Motor neuron (in vitro differentiated cells): ENCODE measurements at regions not wholly inside any gene's neighbourhood (a gene's known extent, or its start where the extent isn't known, plus 50 kb on each side); places are given as distances from the start of the nearest gene placed in this dataset.
A peak's percentile ranks its signal among the peaks of the same experiment; 100 is the strongest.
"Not testable (repeated sequence)": the region's sequence is repeated elsewhere in the genome, so short reads cannot be mapped to it uniquely, and the experiment has no call there.

Source experiments
- ATAC-seq, 8 experiments: fragments of 200-7000 bp; cut with Tn5 transposase; replicated peaks in 6 of 8; 2 replicates each; pipeline ENCODE4 v1.8.0; 2021; ENCODE audit warnings: mild to moderate bottlenecking in 8 of 8, moderate library complexity in 8 of 8
- H3K27ac ChIP-seq, 2 donors: fragments of 250-450 bp; sonication (Bioruptor Pico); 2 replicates each; pipeline ENCODE4 v1.9.0; 2021; ENCODE audit warnings: antibody characterized with exemption in 2 of 2, mild to moderate bottlenecking in 2 of 2, moderate library complexity in 1 of 2
- H3K4me1 ChIP-seq, 2 donors: fragments of 250-450 bp; sonication (Bioruptor Pico); replicated peaks in 1 of 2; 2 replicates each; pipeline ENCODE4 v1.6.1; 2021; ENCODE audit warnings: antibody characterized with exemption in 2 of 2, mild to moderate bottlenecking in 2 of 2, moderate library complexity in 1 of 2
- H3K4me3 ChIP-seq, 5 donors: fragments of 250-450 bp; sonication (Bioruptor Pico); 2 replicates each; pipeline ENCODE4 v1.9.0; 2021; ENCODE audit warnings: antibody characterized with exemption in 5 of 5, mild to moderate bottlenecking in 5 of 5, moderate library complexity in 4 of 5
- WGBS, 10 experiments: fragments of 450-650 bp; shearing (Covaris generic); methylation state at CpG; one replicate each; pipeline ENCODE4 v1.0.0; 2022; 5-methylcytosine and 5-hydroxymethylcytosine counted together
- in situ Hi-C, 9 experiments: fragments of 400-800 bp; cut with MboI; loops; one replicate each; pipeline ENCODE4 v1.15.0; 2021; ENCODE audit warnings: low sequenced_read_pairs in 9 of 9, low pct_unique_long_range_greater_than_20kb in 2 of 9; ENCODE audit not compliant: unreplicated experiment in 9 of 9

DNA sequence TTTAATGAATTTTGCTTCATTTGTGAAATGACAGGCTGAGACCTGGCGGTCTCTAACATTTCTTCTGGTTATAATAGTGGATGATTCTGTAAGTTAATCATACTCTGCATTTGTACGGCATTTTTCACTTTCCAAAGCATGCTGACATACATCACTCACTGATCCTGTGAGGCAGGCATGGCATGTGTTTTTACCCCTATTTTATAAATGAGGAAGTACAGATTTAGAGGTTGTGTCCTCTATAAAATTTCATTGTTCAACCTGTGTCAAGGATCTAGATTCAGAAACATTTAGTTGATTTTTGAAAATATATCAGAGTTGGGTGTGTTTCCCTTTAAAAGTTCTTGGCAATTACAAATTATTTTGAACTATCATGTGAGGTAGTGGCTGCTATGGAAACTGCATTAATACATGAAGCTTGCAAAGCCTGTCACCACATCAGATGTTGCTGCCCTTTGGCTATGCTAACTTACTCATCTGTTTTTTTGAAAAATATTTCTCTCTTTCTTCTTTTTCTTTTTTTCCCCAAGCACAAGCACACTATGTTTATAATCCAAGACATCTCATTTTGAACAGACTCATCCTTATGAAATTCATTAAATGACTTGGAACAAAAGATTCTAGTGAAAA, 172.7 kb downstream of the GNAI1 start:
- in situ Hi-C loops: no loop called here
- Histone ChIP-seq H3K4me3 (no peak overlapping the region), H3K4me1 (peaks cover 8 to 11% of the 10 kb centered on the region in 2 donors), H3K27ac (no peak overlapping the region)
- peak; percentile 43 to 99 (median 78) for ATAC-seq
- WGBS, 10 experiments: 65 to 100% (median 86%) methylated on average over 1 to 2 of the region's 2 CpGs; no CpG with 5 or more reads in 3 of the 10 experiments

DNA sequence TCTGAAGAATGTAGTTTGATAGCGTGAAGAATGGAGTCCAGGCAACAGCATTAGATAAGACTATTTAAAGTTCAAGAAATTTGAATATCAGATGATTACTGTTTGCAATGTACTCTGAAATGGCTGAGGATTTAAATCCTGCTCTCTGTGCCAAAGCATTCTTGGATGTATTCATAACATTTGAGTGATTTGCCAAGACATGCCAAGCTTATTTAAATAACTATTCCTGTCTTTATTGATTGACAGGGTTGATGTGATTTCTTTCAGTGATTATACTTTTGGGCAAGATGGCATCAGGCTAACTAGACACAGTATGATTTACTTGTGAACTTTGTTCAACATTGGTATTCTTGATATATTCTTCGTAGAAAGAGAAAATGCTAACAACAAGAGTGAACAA, 168.7 kb downstream of the GNAI1 start:
- no peak for ATAC-seq
- Histone ChIP-seq H3K4me1 (peaks cover 3 to 8% of the 10 kb centered on the region in 2 donors), H3K4me3 (no peak overlapping the region), H3K27ac (no peak overlapping the region)
- in situ Hi-C loops: no loop called here
- WGBS, 10 experiments: 60 to 100% (median 94%) methylated on average over 1 to 2 of the region's 2 CpGs; no CpG with 5 or more reads in 3 of the 10 experiments

DNA sequence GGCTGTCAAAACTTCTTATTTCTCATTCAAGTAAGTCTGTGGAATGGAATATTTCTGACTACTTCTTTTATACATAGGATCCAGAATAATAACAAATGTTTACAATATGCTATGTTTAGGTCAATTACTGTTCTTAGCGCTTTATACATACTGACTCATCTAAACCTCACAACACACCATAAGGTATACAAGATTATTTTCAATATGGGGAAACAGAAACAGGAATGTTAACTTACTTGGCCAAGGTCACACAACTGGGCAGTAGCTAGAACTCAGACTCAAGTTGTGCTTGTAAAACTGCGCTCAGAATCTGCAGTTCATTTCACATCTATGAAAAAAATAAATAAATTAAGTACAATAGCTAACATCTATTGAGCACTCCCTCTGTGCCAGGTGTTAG, 168.0 kb downstream of the GNAI1 start:
- in situ Hi-C loops: no loop called here
- Histone ChIP-seq H3K4me1 (peaks cover 3 to 6% of the 10 kb centered on the region in 2 donors), H3K27ac (no peak overlapping the region), H3K4me3 (no peak overlapping the region)
- no peak for ATAC-seq
- WGBS, 10 experiments: 60 to 100% (median 89%) methylated on average over 1 to 2 of the region's 2 CpGs

DNA sequence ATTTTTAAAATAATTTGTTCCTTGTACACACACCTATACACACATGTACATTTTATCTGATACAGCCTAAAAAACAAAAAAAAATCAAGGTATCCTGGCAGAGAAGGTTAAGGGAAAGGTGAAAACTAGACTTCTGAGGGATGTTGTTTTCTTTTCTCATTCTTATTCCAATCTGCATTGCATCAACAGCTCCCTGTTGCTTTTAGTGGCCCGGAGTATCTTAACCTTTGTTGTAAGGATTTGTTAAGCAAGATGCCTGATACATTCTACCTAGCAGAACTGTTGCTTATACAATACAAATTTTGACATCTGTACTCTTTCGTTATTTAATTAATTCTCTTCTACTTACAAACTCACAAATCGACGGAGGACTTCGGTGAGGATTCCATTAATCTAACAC, 167.4 kb downstream of the GNAI1 start:
- ATAC-seq: no peak
- Histone ChIP-seq H3K27ac (no peak overlapping the region), H3K4me3 (no peak overlapping the region), H3K4me1 (peaks cover under 1% of the 10 kb centered on the region in 2 donors)
- 36 to 93% (median 63%) methylated on average over 4 to 5 of the region's 5 CpGs for WGBS, 10 experiments
- in situ Hi-C loops: no loop called here

DNA sequence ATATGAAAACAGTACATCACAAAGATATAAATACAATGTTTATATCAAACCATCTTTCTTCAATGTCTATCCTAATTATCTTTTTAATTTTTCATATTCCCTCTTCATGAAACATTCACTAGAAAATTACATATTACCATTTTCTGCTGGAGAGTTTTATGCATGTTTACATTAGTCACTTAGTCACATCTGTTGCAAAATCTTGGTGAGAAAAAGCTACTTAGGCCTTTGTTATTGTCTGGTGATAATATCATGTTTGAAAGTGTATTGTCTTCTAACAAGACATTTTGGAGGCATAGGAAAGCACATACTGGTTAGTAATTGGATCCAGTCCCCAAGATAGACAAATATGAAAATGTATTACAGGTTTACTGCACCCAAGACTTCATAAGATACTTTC, 163.6 kb downstream of the GNAI1 start:
- Histone ChIP-seq H3K27ac (no peak overlapping the region), H3K4me3 (no peak overlapping the region), H3K4me1 (no peaks in the 10 kb centered on the region)
- in situ Hi-C loops: no loop called here
- no peak for ATAC-seq

DNA sequence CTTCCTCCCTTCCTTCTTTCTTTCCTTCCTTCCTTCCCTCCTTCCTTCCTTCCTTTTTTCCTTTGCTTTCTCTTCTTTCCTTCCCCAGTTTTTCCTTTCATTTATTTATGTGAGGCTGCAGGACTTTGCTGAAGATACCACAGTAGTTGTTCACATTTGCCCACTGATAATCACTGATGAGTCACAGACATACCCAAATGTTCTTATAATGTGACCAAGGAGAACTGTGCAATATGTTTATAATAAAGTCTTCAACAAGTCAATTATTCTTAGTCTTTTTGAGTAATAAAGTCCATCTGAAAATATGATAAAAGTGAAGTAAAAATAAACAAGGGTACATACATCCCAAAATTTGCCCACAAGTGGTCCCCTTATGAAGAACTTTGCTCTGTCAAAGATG, 159.7 kb downstream of the GNAI1 start:
- Histone ChIP-seq H3K27ac (no peak overlapping the region), H3K4me1 (no peaks in the 10 kb centered on the region), H3K4me3 (no peak overlapping the region)
- in situ Hi-C loops: no loop called here
- no peak for ATAC-seq

DNA sequence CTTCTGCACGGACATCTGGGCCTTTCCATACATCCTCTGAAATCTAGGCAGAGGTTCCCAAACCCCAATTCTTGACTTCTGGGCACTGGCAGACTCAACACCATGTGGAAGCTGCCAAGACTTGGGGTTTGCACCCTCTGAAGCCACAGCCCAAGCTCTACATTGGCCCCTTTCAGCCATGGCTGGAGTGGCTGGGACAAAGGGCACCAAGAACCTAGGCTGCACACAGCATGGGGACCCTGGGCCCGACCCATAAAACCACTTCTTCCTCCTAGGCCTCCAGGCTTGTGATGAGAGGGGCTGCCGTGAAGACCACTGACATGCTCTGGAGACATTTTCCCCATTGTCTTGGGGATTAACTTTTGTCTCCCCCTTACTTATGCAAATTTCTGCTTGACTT, 158.0 kb downstream of the GNAI1 start:
- H3K27ac ChIP-seq, in situ Hi-C loops, H3K4me3 ChIP-seq, H3K4me1 ChIP-seq, ATAC-seq: not testable (repeated sequence)
- 57 to 100% (median 60%) methylated on average over 1 to 3 of the region's 3 CpGs; no CpG with 5 or more reads in 3 of the 10 experiments for WGBS, 10 experiments

DNA sequence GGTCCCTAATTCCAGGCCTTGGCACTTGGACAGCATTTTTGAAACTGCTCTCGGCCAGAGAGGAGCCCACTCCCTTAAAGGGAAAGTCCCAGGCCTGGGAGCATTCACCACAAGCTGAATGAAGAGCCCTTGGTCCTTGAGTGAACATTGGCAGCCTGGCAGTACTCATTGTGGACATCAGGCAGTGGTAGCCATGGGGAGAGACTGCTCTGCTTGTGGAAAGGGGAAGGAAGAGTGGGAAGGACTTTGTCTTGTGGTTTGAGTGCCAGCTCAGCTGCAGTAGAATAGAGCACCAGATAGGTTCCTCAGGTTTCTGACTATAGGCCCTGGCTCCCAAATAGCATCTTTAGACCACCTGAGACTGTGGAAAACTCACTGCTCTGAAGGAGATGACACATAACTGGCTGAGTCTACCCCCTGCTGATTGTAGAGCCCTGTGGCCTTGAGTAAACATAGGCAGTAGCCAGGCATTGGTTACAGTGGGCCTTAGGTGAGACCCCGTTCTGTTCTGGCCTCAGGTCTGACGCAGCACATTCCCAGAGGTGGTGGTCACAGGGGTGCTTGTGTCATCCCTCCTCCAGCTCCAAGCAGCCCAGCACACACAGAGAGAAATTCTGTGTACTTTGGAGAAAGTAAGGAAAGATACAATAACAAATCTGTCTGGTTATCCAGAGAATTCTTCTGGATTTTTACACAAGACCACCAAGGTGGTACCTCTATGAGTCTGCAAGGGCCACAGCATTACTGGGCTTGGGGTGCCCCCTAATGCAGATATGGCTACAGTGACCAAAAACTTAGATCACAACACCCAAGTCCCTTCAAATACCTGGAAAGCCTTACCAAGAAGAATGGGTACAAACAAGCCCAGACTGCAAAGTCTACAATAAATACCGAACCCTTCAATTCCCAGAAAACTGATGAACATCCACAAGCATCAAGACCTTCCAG, 153.8 kb downstream of the GNAI1 start:
- H3K27ac ChIP-seq: no peak overlapping the region
- WGBS, 10 experiments: 14 to 100% (median 79%) methylated on average over 1 to 3 of the region's 4 CpGs; no CpG with 5 or more reads in 2 of the 10 experiments
- H3K4me3 ChIP-seq: no peak overlapping the region
- no peaks in the 10 kb centered on the region for H3K4me1 ChIP-seq
- no peak for ATAC-seq
- in situ Hi-C loops: no loop called here

DNA sequence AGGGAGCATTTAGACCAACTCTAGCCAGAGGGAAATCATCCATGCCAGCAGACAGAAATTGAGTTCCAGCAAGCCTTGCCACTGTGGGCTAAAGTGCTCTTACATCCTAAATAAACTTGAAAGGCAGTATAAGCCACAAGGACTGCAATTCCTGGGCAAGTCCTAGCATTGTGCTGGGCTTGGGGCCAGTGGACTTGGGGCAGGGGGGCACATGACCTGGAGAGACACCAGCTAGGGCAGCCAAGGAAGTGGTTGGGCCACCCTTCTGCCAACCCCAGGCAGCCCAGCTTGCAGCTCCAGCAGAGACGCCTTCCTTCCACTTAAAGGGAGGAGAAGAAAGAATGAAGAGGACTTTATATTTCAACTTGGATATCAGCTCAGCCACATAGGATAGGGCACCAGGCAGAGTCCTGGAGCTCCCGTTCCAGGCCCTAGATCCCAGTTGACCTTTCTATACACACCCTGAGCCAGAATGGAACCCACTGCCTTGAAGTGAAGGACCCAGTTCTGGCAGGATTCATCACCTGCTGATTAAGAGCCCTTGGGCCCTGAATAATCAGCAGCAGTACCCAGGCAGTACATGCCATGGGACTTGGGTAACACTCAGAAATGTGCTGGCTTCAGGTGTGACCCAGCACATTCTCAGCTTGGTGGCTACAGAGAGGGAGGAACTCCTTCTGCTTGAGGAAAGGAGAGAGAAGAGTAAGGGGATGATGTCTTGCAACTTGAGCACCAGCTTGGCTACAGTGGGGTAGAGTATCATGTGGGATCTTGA, 153.0 kb downstream of the GNAI1 start:
- Histone ChIP-seq H3K4me3 (no peak overlapping the region), H3K27ac (no peak overlapping the region), H3K4me1 (no peaks in the 10 kb centered on the region)
- no peak for ATAC-seq
- WGBS, 10 experiments: 100% methylated on average over 1 of the region's 2 CpGs; no CpG with 5 or more reads in 7 of the 10 experiments
- in situ Hi-C loops: no loop called here

DNA sequence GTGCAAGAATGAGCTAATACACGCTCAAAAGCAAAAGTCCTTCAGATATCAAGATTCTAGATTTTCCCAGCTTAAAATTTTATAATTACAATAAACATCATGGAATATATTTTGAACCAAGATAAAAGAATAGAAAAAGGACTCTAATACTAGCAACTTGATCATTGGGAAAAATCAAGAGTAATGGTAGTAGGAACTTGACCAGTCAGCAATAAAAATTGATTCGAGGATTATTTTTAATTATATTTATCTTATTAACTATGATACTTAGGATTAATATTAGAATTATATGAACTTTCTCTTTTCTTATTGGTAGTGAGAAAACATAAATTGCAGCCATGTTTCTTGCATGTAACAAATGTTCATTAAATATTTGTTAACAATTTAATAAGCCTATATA, 152.0 kb downstream of the GNAI1 start:
- Histone ChIP-seq H3K27ac (no peak overlapping the region), H3K4me3 (no peak overlapping the region), H3K4me1 (peaks cover 0 to 7% of the 10 kb centered on the region in 2 donors)
- in situ Hi-C loops: no loop called here
- WGBS, 10 experiments: 50 to 100% (median 93%) methylated on average over 2 of the region's 2 CpGs
- no peak for ATAC-seq

DNA sequence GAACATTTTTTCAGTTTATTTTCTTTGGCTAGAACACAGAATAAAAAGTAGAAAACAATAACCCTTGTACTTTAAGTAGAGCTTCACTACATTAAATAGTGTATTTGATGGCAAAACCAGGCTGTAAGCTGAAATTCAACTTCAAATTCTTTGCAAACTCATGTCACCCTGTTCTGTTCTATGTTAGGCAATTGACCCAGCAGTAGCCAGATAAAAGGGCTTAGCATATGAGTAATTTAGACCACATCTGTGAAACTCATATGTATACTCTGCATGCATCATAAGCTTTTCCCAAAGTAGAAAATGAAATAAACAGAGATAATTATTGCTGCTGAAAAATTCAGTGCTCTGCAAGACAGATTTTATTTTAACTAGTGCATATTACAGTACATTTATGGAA, 150.2 kb downstream of the GNAI1 start:
- Histone ChIP-seq H3K4me3 (no peak overlapping the region), H3K4me1 (peaks cover 0 to 7% of the 10 kb centered on the region in 2 donors), H3K27ac (no peak overlapping the region)
- in situ Hi-C loops: no loop called here
- ATAC-seq: peak in 3 of 8 experiments; percentile 91 to 97 (median 92)

DNA sequence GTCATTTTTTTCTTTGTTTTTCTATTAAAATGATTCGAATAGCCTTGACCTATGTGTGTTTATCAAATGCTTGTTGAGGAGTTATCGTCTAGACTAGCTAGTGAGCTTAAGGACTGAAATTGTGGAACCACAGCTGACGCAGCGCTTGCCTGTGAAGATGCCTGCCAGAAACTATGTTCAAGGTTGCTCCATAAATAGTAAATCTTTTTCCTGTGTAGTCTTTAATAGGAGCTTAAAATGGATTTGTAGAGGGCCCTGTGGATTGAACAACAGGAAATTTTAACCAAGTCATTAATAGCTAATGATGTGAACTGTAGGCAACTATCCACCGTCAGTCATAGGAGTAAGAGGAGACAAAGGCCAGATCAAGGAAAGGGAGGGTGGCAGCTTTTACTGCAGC, 145.1 kb downstream of the GNAI1 start:
- in situ Hi-C loops: no loop called here
- no peak for ATAC-seq
- peaks cover 3 to 7% of the 10 kb centered on the region in 2 donors for H3K4me1 ChIP-seq
- no peak overlapping the region for H3K27ac ChIP-seq
- WGBS, 10 experiments: 44 to 98% (median 86%) methylated on average over 1 to 5 of the region's 5 CpGs
- no peak overlapping the region for H3K4me3 ChIP-seq

DNA sequence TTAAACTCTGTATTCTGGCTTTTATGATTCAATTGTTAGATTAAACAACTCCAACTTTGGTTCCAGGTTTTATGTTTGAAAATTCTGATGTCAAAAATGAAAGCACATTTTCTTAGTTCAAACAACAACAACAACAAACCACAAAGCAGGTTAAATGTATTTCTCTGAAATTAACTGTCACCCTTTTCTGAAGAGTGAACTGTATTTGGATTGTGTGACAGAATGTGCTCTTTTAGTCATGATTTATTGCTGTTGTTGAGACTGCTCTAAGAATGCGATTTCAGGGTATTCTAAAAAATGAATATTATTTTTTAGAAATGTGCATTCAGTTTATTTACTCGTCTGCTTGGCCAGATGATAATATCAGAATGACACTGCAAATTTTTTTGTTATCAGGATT, 144.1 kb downstream of the GNAI1 start:
- H3K4me1 ChIP-seq: peaks cover 3 to 7% of the 10 kb centered on the region in 2 donors
- no peak overlapping the region for H3K27ac ChIP-seq
- ATAC-seq: no peak
- H3K4me3 ChIP-seq: no peak overlapping the region
- WGBS, 10 experiments: 0 to 100% (median 85%) methylated on average over 1 to 2 of the region's 2 CpGs
- in situ Hi-C loops: no loop called here
